ENCODE measurements at regions not wholly inside any gene's neighbourhood (a gene's known extent, or its start where the extent isn't known, plus 50 kb on each side); places are given as distances from the start of the nearest gene placed in this dataset.

GRCh38 chr7:79761876-79762429, 308.5 kb upstream of the MAGI2 start:
- TF ChIP-seq E2F8 (IDR thresholded peaks at IDR 0.05; ENCODE audit: low read depth, partially characterized antibody) (no peak), POLR2A (IDR thresholded peaks at IDR 0.05; ENCODE audit: low read depth, low read length) (no peak), ZNF274 (IDR thresholded peaks at IDR 0.05; ENCODE audit: insufficient read depth, insufficient read length) (no peak), BRCA1 (IDR thresholded peaks at IDR 0.05; ENCODE audit: low read depth, low read length) (no peak), CTCF (IDR thresholded peaks at IDR 0.05 in 2 of 3, conservative IDR thresholded peaks at IDR 0.05 in 1 of 3; ENCODE audit: control insufficient read depth in 2 of 3, extremely low read depth in 1 of 3, insufficient read depth in 1 of 3, low read depth in 3 of 3, low read length in 3 of 3) (no peak), ZBTB40 (IDR thresholded peaks at IDR 0.05; ENCODE audit: borderline replicate concordance) (no peak), TCF7 (IDR thresholded peaks at IDR 0.05; ENCODE audit: borderline replicate concordance) (no peak), BMI1 (IDR thresholded peaks at IDR 0.05; ENCODE audit: borderline replicate concordance) (no peak), SREBF2 (IDR thresholded peaks at IDR 0.05; ENCODE audit: low read length) (no peak), CBFB (IDR thresholded peaks at IDR 0.05; ENCODE audit: low read depth) (no peak), TAF1 (IDR thresholded peaks at IDR 0.05; ENCODE audit: borderline replicate concordance, low read depth, low read length) (no peak), PAX8 (IDR thresholded peaks at IDR 0.05) (no peak), CEBPB (IDR thresholded peaks at IDR 0.05; ENCODE audit: borderline replicate concordance in 1 of 2, low read depth in 2 of 2, low read length in 2 of 2) (no peak), TCF3 (IDR thresholded peaks at IDR 0.05; ENCODE audit: borderline replicate concordance, insufficient read depth, low read depth, low read length) (no peak)
